ENCODE measurements at regions not wholly inside any gene's neighbourhood (a gene's known extent, or its start where the extent isn't known, plus 50 kb on each side); places are given as distances from the start of the nearest gene placed in this dataset.

GRCh38 chr16:73636196-73636595 lies 588.3 kb upstream of the ZFHX3 start (continued):
- no peak for TF ChIP-seq ZNF462 (CRISPR knock-in tag; IDR thresholded peaks at IDR 0.05)
- TF ChIP-seq ETS1 (IDR thresholded peaks at IDR 0.05), result no peak
- no peak for TF ChIP-seq ZNF114 (CRISPR knock-in tag; IDR thresholded peaks at IDR 0.05)
- TF ChIP-seq CREB1 (CRISPR knock-in tag; IDR thresholded peaks at IDR 0.05; ENCODE audit: low read depth), result no peak
- no peak for TF ChIP-seq NANOG (IDR thresholded peaks at IDR 0.05; ENCODE audit: borderline replicate concordance)
- no peak for TF ChIP-seq STAT1 (IDR thresholded peaks at IDR 0.05; ENCODE audit: unreplicated experiment)
- no peak for TF ChIP-seq POLR2AphosphoS5 (IDR thresholded peaks at IDR 0.05; ENCODE audit: low read depth)
- no peak for TF ChIP-seq EZH2phosphoT487 (IDR thresholded peaks at IDR 0.05; ENCODE audit: unreplicated experiment)

- Mint-ChIP-seq H3K9me3 (no peaks in the 10 kb centered on the region; the same call in 2 of the 3 replicates), H3K27me3 (ENCODE audit: insufficient read depth, low read depth, poor library complexity) (no peaks in the 10 kb centered on the region), H3K4me1 (no peaks in the 10 kb centered on the region), H3K36me3 (ENCODE audit: low read depth) (no peaks in the 10 kb centered on the region), H3K27ac (no peak overlapping the region), H3K4me3 (no peak overlapping the region)
- H2AFZ ChIP-seq, result peak overlapping the region; percentile 59; the same call in 1 of the 2 replicates
- ATAC-seq (no peak), DNase-seq (ENCODE audit: low spot score) (no peak)
- H3K4me3 ChIP-seq, result no peak overlapping the region
- H3K4me1 ChIP-seq (ENCODE audit: insufficient read depth), result no peaks in the 10 kb centered on the region
- no peaks in the 10 kb centered on the region for H3K36me3 ChIP-seq (ENCODE audit: insufficient read depth)
- H3K4me2 ChIP-seq, result no peak overlapping the region
- H3F3A ChIP-seq (replicated peaks; ENCODE audit: low read depth), result no peaks in the 10 kb centered on the region
- no peak overlapping the region for H3K27ac ChIP-seq (ENCODE audit: low read depth)
- no peaks in the 10 kb centered on the region for H4K20me1 ChIP-seq (replicated peaks; ENCODE audit: insufficient read depth)
- no peaks in the 10 kb centered on the region for H3K27me3 ChIP-seq (ENCODE audit: insufficient read depth)
- no peaks in the 10 kb centered on the region for H3K79me2 ChIP-seq (replicated peaks; ENCODE audit: insufficient read depth)
- no peaks in the 10 kb centered on the region for H3K9me2 ChIP-seq (ENCODE audit: insufficient read depth)
- TF ChIP-seq ZNF114 (CRISPR knock-in tag; IDR thresholded peaks at IDR 0.05), result no peak
- TF ChIP-seq ZNF331 (CRISPR knock-in tag; IDR thresholded peaks at IDR 0.05; ENCODE audit: low read depth), result no peak
- no peak for TF ChIP-seq CREB1 (CRISPR knock-in tag; IDR thresholded peaks at IDR 0.05; ENCODE audit: low read depth)
- no peak for TF ChIP-seq EZH2phosphoT487 (IDR thresholded peaks at IDR 0.05; ENCODE audit: unreplicated experiment)
- no peak for TF ChIP-seq STAT1 (IDR thresholded peaks at IDR 0.05; ENCODE audit: unreplicated experiment)
- no peak for TF ChIP-seq POLR2AphosphoS5 (IDR thresholded peaks at IDR 0.05; ENCODE audit: low read depth)
- TF ChIP-seq REST (IDR thresholded peaks at IDR 0.05; ENCODE audit: unreplicated experiment), result no peak
- no peak for TF ChIP-seq NANOG (IDR thresholded peaks at IDR 0.05; ENCODE audit: borderline replicate concordance)
- TF ChIP-seq JUNB (IDR thresholded peaks at IDR 0.05; ENCODE audit: unreplicated experiment), result no peak
Measured at GRCh38 chr16:73629011-73629410, 581.1 kb upstream of the ZFHX3 start.
